ENCODE measurements at regions not wholly inside any gene's neighbourhood (a gene's known extent, or its start where the extent isn't known, plus 50 kb on each side); places are given as distances from the start of the nearest gene placed in this dataset.

GRCh38 chr13:106630650-106631049 lies 62.7 kb upstream of the ARGLU1 start:
- no peaks in the 10 kb centered on the region for H3K36me3 Mint-ChIP-seq
- no peak for TF ChIP-seq CTCF (IDR thresholded peaks at IDR 0.05; ENCODE audit: unreplicated experiment)
- no peak for DNase-seq (ENCODE audit: low spot score in 2 of 2, unreplicated experiment in 2 of 2)
- H3K4me1 Mint-ChIP-seq = peaks cover 4% of the 10 kb centered on the region
- H3K27me3 Mint-ChIP-seq (ENCODE audit: low read depth) = no peaks in the 10 kb centered on the region
- no peaks in the 10 kb centered on the region for H3K9me3 Mint-ChIP-seq
- no peak overlapping the region for H3K27ac Mint-ChIP-seq
- no peak overlapping the region for H3K4me3 Mint-ChIP-seq

- DNase-seq (ENCODE audit: low spot score in 2 of 2, unreplicated experiment in 2 of 2) = no peak
- Mint-ChIP-seq H3K36me3 (no peaks in the 10 kb centered on the region), H3K4me3 (no peak overlapping the region), H3K27me3 (ENCODE audit: low read depth) (no peaks in the 10 kb centered on the region), H3K9me3 (no peaks in the 10 kb centered on the region), H3K4me1 (peaks cover 4% of the 10 kb centered on the region), H3K27ac (no peak overlapping the region)
- TF ChIP-seq CTCF (IDR thresholded peaks at IDR 0.05; ENCODE audit: unreplicated experiment) = no peak
These were observed 62.2 kb upstream of the ARGLU1 start for GRCh38 chr13:106630162-106630561.

GRCh38 chr13:106628936-106629659 lies 61.2 kb upstream of the ARGLU1 start:
- Mint-ChIP-seq H3K4me1 (peaks cover 4% of the 10 kb centered on the region), H3K27ac (no peak overlapping the region), H3K4me3 (no peak overlapping the region), H3K27me3 (ENCODE audit: low read depth) (no peaks in the 10 kb centered on the region), H3K36me3 (no peaks in the 10 kb centered on the region), H3K9me3 (no peaks in the 10 kb centered on the region)
- no peak for DNase-seq (ENCODE audit: low spot score in 2 of 2, unreplicated experiment in 2 of 2)
- TF ChIP-seq CTCF (IDR thresholded peaks at IDR 0.05; ENCODE audit: unreplicated experiment) = no peak

- H3K9me3 Mint-ChIP-seq = no peaks in the 10 kb centered on the region
- H3K36me3 Mint-ChIP-seq = no peaks in the 10 kb centered on the region
- peaks cover 19% of the 10 kb centered on the region for H3K4me1 Mint-ChIP-seq
- H3K4me3 Mint-ChIP-seq = no peak overlapping the region
- H3K27me3 Mint-ChIP-seq (ENCODE audit: low read depth) = no peaks in the 10 kb centered on the region
- no peak overlapping the region for H3K27ac Mint-ChIP-seq
- no peak for DNase-seq (ENCODE audit: low spot score in 2 of 2, unreplicated experiment in 2 of 2)
- TF ChIP-seq CTCF (IDR thresholded peaks at IDR 0.05; ENCODE audit: unreplicated experiment) = no peak
These were observed 58.5 kb upstream of the ARGLU1 start for GRCh38 chr13:106626473-106626872.

DNA sequence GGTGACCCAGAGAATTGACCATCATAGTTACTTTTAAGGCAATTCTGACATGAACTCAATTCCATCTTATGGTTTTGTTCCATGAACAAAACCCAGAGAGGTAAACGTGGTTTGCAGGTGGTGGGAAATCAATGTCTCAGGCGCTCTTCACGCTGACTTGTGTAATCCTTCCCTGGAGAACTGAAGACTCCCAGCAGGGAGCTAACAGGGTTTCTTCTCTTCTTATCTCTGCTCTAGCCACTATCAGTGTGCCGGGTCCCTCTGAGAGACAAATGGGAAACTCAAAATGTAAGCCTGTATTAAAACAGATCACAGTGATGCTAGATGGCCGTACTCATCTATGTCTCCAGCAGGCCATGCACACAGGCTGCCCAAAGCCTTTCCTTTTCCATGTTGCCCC lies 57.6 kb upstream of the ARGLU1 start:
- DNase-seq (ENCODE audit: low spot score in 2 of 2, unreplicated experiment in 2 of 2) = no peak
- peaks cover 25% of the 10 kb centered on the region for H3K4me1 Mint-ChIP-seq

More for the DNA sequence above, 57.6 kb upstream of the ARGLU1 start:
- no peak overlapping the region for H3K27ac Mint-ChIP-seq
- no peak for TF ChIP-seq CTCF (IDR thresholded peaks at IDR 0.05; ENCODE audit: unreplicated experiment)
- H3K9me3 Mint-ChIP-seq = no peaks in the 10 kb centered on the region
- no peaks in the 10 kb centered on the region for H3K27me3 Mint-ChIP-seq (ENCODE audit: low read depth)
- H3K4me3 Mint-ChIP-seq = no peak overlapping the region
- H3K36me3 Mint-ChIP-seq = no peaks in the 10 kb centered on the region
